Tibial nerve (tissue), 4 donors: ENCODE measurements at regions not wholly inside any gene's neighbourhood (a gene's known extent, or its start where the extent isn't known, plus 50 kb on each side); places are given as distances from the start of the nearest gene placed in this dataset.

ENCODE experiments used
- DNase-seq, 2 donors: peaks; one replicate each; pipeline ENCODE4 v3.0.0-alpha.2; 2019; ENCODE audit warnings: low spot score in 2 of 2
- H3K27ac ChIP-seq, 4 donors: fragments of 200-600 bp; sonication (generic) in 3 of 4; one replicate each; pipeline ENCODE4 v1.5.1; 2017 to 2019; ENCODE audit warnings: mild to moderate bottlenecking in 1 of 4
- H3K27me3 ChIP-seq, 2 donors: fragments of 200-600 bp; sonication (generic) in 1 of 2; one replicate each; pipeline versions ENCODE4 v1.5.1 to v1.6.0; 2017 to 2019
- H3K36me3 ChIP-seq, 3 donors: fragments of 200-600 bp; sonication (generic); one replicate each; pipeline ENCODE4 v1.5.1; 2018 to 2019
- H3K4me1 ChIP-seq, 4 donors: fragments of 200-600 bp; sonication (generic) in 3 of 4; one replicate each; pipeline ENCODE4 v1.5.1; 2017 to 2019
- H3K4me3 ChIP-seq, 4 donors: fragments of 200-600 bp; sonication (generic) in 3 of 4; one replicate each; pipeline ENCODE4 v1.5.1; 2017 to 2019; ENCODE audit warnings: mild to moderate bottlenecking in 1 of 4, moderate library complexity in 1 of 4
- H3K9me3 ChIP-seq, 4 donors: fragments of 200-600 bp; sonication (generic) in 3 of 4; one replicate each; pipeline ENCODE4 v1.5.1; 2017 to 2019
- EP300 ChIP-seq, 2 donors: sonication (generic); formaldehyde crosslinking; IDR thresholded peaks; one replicate each; pipeline ENCODE4 v1.6.1; 2017; ENCODE audit warnings: antibody characterized with exemption in 2 of 2, mild to moderate bottlenecking in 1 of 2
- POLR2A ChIP-seq, 2 donors: fragments of 450-650 bp; IDR thresholded peaks; one replicate each; pipeline ENCODE4 v1.6.1; 2017; ENCODE audit warnings: antibody characterized with exemption in 2 of 2, mild to moderate bottlenecking in 2 of 2, moderate library complexity in 2 of 2
- WGBS, 2 donors: methylation state at CpG; one replicate each; pipeline ENCODE4 v1.1.5; 2018; 5-methylcytosine and 5-hydroxymethylcytosine counted together
- TF ChIP-seq, protein P1 (sequence below), 5 experiments: fragments of 200-600 bp in 3 of 5; fragments of 450-650 bp in 2 of 5; sonication (generic) in 3 of 5; IDR thresholded peaks; one replicate each; pipeline ENCODE4 v1.5.1; 2016 to 2019; ENCODE audit warnings: antibody characterized with exemption in 5 of 5, mild to moderate bottlenecking in 3 of 5, moderate library complexity in 2 of 5

DNA sequence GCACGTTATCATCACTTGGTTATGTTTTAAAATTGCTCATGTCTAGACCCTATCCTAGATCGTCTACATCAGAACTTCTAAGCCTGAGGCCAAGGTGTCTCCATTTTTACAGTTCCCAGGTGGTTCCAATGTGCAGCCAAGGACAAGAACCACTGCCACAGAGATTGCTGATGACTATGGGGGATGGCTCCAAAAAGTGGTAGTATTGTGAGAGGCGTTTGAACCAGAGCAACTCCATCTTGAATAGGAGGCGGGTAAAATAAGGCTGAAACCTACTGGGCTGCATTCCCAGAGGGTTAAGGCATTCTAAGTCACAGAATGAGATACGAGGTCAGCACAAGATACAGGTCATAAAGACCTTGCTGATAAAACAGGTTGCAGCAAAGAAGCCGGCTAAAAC is 195.6 kb upstream of the FOXN2 start:
- no peak overlapping the region for H3K27ac ChIP-seq
- H3K27me3 ChIP-seq: no peaks in the 10 kb centered on the region
- DNase-seq: no peak
- TF ChIP-seq, protein P1, sequence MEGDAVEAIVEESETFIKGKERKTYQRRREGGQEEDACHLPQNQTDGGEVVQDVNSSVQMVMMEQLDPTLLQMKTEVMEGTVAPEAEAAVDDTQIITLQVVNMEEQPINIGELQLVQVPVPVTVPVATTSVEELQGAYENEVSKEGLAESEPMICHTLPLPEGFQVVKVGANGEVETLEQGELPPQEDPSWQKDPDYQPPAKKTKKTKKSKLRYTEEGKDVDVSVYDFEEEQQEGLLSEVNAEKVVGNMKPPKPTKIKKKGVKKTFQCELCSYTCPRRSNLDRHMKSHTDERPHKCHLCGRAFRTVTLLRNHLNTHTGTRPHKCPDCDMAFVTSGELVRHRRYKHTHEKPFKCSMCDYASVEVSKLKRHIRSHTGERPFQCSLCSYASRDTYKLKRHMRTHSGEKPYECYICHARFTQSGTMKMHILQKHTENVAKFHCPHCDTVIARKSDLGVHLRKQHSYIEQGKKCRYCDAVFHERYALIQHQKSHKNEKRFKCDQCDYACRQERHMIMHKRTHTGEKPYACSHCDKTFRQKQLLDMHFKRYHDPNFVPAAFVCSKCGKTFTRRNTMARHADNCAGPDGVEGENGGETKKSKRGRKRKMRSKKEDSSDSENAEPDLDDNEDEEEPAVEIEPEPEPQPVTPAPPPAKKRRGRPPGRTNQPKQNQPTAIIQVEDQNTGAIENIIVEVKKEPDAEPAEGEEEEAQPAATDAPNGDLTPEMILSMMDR (IDR thresholded peaks at IDR 0.05): no peak
- no peak for TF ChIP-seq EP300 (IDR thresholded peaks at IDR 0.05)
- TF ChIP-seq POLR2A (IDR thresholded peaks at IDR 0.05): no peak
- no peaks in the 10 kb centered on the region for H3K36me3 ChIP-seq
- no peaks in the 10 kb centered on the region for H3K9me3 ChIP-seq
- H3K4me1 ChIP-seq: peaks cover 0 to 14% (median 10%) of the 10 kb centered on the region in 4 donors
- no peak overlapping the region for H3K4me3 ChIP-seq
- WGBS, 2 donors: 85 to 88% methylated on average over 6 of the region's 6 CpGs

DNA sequence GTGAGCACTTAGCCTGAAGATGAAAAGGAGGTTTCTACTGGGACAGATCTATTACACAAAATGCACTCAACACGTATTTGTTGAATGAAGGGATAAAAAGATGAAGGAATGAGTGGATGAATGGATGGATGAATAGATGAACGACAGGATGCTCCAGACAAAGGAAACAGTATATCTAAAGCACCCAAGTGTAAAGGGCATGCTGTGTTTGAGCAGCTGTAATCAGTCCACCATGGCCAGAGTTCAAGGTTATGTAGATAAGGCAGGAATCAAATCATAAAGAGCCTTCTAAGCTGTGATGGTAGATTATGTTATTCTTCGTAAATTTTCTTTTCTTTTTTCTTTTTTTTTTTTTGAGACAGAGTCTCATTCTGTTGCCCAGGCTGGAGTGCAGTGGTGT is 194.4 kb upstream of the FOXN2 start:
- 70 to 72% methylated on average over 3 of the region's 3 CpGs for WGBS, 2 donors
- no peak for DNase-seq
- TF ChIP-seq EP300 (IDR thresholded peaks at IDR 0.05): no peak
- TF ChIP-seq, protein P1 (IDR thresholded peaks at IDR 0.05): no peak
- TF ChIP-seq POLR2A (IDR thresholded peaks at IDR 0.05): no peak
- peaks cover 0 to 1% (median under 1%) of the 10 kb centered on the region in 4 donors for H3K4me1 ChIP-seq
- H3K9me3 ChIP-seq: no peaks in the 10 kb centered on the region
- no peak overlapping the region for H3K27ac ChIP-seq
- H3K4me3 ChIP-seq: no peak overlapping the region
- no peaks in the 10 kb centered on the region for H3K27me3 ChIP-seq
- no peaks in the 10 kb centered on the region for H3K36me3 ChIP-seq

DNA sequence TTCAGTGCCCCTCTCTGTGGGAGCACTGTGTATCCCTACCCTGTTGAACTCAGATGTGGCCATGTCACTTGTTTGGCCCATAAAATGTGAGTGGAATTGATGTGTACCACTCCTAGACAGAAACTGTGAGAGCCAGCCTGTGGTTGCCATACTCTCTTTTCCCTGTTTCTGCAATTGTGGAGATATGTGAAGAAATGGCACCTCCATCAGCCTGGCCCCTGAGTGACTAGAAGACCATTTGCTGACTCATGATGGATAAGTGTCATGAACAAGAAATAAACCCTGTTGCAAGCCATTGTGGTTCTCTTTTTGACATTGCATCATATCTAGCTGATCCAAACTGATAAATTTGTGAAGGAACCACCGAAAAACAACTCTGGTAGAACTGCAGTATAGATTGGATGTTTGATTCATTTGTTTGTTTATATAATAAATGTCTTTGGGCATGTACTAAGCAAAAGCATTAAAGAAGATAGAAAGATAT is 193.7 kb upstream of the FOXN2 start:
- Histone ChIP-seq H3K36me3 (no peaks in the 10 kb centered on the region), H3K27ac (no peak overlapping the region), H3K27me3 (no peaks in the 10 kb centered on the region), H3K9me3 (no peaks in the 10 kb centered on the region), H3K4me3 (no peak overlapping the region), H3K4me1 (peaks cover 0 to 4% (median 0%) of the 10 kb centered on the region in 4 donors)
- DNase-seq: no peak
- TF ChIP-seq EP300 (IDR thresholded peaks at IDR 0.05) (peak in 1 of 2 donors; percentile 24), POLR2A (IDR thresholded peaks at IDR 0.05) (no peak)
- WGBS, 2 donors: 66 to 90% methylated on average over 1 of the region's 1 CpG

DNA sequence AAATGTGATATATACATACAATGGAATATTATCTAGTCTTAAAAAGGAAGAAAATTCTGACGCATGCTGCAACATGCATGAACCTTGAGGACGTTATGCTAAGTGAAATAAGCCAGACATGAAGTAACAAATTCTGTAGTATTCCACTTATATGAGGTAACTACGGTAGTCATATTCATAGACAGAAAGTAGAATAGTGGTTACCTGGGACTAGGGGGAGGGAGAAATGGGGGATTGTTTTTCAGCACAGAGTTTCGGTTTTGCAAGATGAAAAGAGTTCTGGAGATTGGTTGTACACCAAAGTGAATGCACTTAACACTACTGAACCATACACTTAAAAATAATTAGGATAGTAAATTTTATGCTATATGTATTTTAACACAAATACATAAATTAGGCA is 192.3 kb upstream of the FOXN2 start:
- no peaks in the 10 kb centered on the region for H3K9me3 ChIP-seq
- peaks cover 0 to 7% (median 0%) of the 10 kb centered on the region in 4 donors for H3K4me1 ChIP-seq
- no peak overlapping the region for H3K27ac ChIP-seq
- no peak overlapping the region for H3K4me3 ChIP-seq
- DNase-seq: no peak
- no peak for TF ChIP-seq POLR2A (IDR thresholded peaks at IDR 0.05)
- TF ChIP-seq, protein P1 (IDR thresholded peaks at IDR 0.05): no peak
- no peak for TF ChIP-seq EP300 (IDR thresholded peaks at IDR 0.05)
- H3K27me3 ChIP-seq: no peaks in the 10 kb centered on the region
- H3K36me3 ChIP-seq: no peaks in the 10 kb centered on the region
- WGBS, 2 donors: 91 to 92% methylated on average over 4 of the region's 4 CpGs

DNA sequence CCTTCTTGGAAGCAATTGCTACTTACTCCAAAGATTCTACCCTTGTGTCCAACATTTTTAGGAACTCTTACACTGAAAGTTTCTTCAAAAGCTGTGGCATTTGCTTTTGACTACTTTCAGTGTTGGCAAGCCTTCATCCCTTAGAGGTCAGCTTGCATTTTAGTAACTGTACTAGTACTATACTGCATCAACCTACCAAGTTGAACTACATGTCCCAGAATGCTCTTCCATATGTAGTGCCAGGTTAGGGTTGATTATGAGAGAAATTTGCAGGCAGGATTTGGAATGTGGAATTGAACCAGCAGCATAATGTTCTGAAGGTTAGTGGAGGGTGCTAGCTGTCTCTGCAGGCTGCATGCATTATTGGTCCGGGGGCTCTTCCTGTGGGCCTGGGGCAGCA is 189.9 kb upstream of the FOXN2 start:
- Histone ChIP-seq H3K4me1 (peaks cover 0 to 7% (median 0%) of the 10 kb centered on the region in 4 donors), H3K4me3 (no peak overlapping the region), H3K27ac (no peak overlapping the region), H3K36me3 (no peaks in the 10 kb centered on the region), H3K9me3 (no peaks in the 10 kb centered on the region), H3K27me3 (no peaks in the 10 kb centered on the region)
- 90 to 100% methylated on average over 1 of the region's 1 CpG for WGBS, 2 donors
- TF ChIP-seq POLR2A (IDR thresholded peaks at IDR 0.05) (no peak), EP300 (IDR thresholded peaks at IDR 0.05) (no peak)
- TF ChIP-seq, protein P1 (IDR thresholded peaks at IDR 0.05): no peak
- no peak for DNase-seq

DNA sequence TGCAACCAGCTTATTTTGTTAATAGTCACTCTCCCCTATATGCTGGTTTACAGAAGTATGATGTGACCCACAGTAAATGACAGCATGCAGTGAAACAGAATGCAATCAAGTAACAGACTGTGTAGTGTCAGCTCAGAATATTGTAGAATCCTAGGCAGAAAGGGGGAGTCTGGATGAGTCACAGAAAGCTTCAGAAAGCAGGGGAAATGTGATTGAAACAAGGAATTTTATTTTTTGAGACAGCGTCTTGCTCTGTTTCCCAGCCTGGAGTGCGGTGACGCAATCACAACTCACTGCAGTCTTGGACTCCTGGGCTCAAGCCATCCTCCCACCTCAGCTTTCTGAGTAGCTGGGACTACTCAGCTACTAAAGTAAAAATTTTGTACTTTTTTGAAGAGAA is 188.3 kb upstream of the FOXN2 start:
- Histone ChIP-seq H3K4me1 (peaks cover 0 to 11% (median 0%) of the 10 kb centered on the region in 4 donors), H3K27ac (peak overlapping the region in 2 of 4 donors; percentile 21 to 71), H3K27me3 (no peaks in the 10 kb centered on the region), H3K36me3 (no peaks in the 10 kb centered on the region), H3K9me3 (no peaks in the 10 kb centered on the region), H3K4me3 (no peak overlapping the region)
- WGBS, 2 donors: 40 to 52% methylated on average over 3 of the region's 3 CpGs
- DNase-seq: no peak
- no peak for TF ChIP-seq EP300 (IDR thresholded peaks at IDR 0.05)
- TF ChIP-seq POLR2A (IDR thresholded peaks at IDR 0.05): no peak
- TF ChIP-seq, protein P1 (IDR thresholded peaks at IDR 0.05): no peak
